Progenitor cell of endocrine pancreas (in vitro differentiated cells): ENCODE measurements at regions not wholly inside any gene's neighbourhood (a gene's known extent, or its start where the extent isn't known, plus 50 kb on each side); places are given as distances from the start of the nearest gene placed in this dataset.
A peak's percentile ranks its signal among the peaks of the same experiment; 100 is the strongest.

Experiments used
- DNase-seq: peaks from one replicate; pipeline ENCODE4 v3.0.0; 2021; ENCODE audit warnings: low spot score; ENCODE audit not compliant: unreplicated experiment
- H3K27ac Mint-ChIP-seq: 2 replicates; pipeline ENCODE4 v1.8.0; 2021; ENCODE audit warnings: mild to moderate bottlenecking, moderate library complexity, mixed read lengths
- H3K27me3 Mint-ChIP-seq: 2 replicates; pipeline ENCODE4 v1.8.0; 2021; ENCODE audit warnings: mixed read lengths
- H3K36me3 Mint-ChIP-seq: 2 replicates; pipeline ENCODE4 v1.8.0; 2022; ENCODE audit warnings: mixed read lengths; ENCODE audit not compliant: insufficient read depth
- H3K4me1 Mint-ChIP-seq: 2 replicates; pipeline ENCODE4 v1.8.0; 2021; ENCODE audit warnings: low read depth, mixed read lengths
- H3K4me3 Mint-ChIP-seq: 2 replicates; pipeline ENCODE4 v1.8.0; 2021; ENCODE audit warnings: low read depth, mild to moderate bottlenecking, moderate library complexity, mixed read lengths
- H3K9me3 Mint-ChIP-seq: 2 replicates; pipeline ENCODE4 v1.8.0; 2021; ENCODE audit warnings: low read depth, mixed read lengths
- CTCF ChIP-seq: fragments of 200-600 bp; sonication (generic); IDR thresholded peaks from one replicate; pipeline ENCODE4 v1.5.0; 2021; ENCODE audit warnings: antibody characterized with exemption, mild to moderate bottlenecking; ENCODE audit not compliant: unreplicated experiment

GRCh38 chr18:34977838-34978532 is 63.2 kb upstream of the MAPRE2 start:
- Mint-ChIP-seq H3K36me3 (no peaks in the 10 kb centered on the region), H3K4me1 (peaks cover 21% of the 10 kb centered on the region), H3K4me3 (peak overlapping the region; percentile 87), H3K9me3 (no peaks in the 10 kb centered on the region), H3K27me3 (peaks cover 32% of the 10 kb centered on the region), H3K27ac (peak overlapping the region; percentile 98)
- TF ChIP-seq CTCF, result no peak
- DNase-seq, result peak; percentile 39

GRCh38 chr18:34978533-34978893 is 62.7 kb upstream of the MAPRE2 start:
- no peaks in the 10 kb centered on the region for H3K36me3 Mint-ChIP-seq
- no peaks in the 10 kb centered on the region for H3K9me3 Mint-ChIP-seq
- no peak for TF ChIP-seq CTCF
- peaks cover 28% of the 10 kb centered on the region for H3K27me3 Mint-ChIP-seq
- H3K27ac Mint-ChIP-seq, result peak overlapping the region; percentile 98
- peaks cover 21% of the 10 kb centered on the region for H3K4me1 Mint-ChIP-seq
- H3K4me3 Mint-ChIP-seq, result peak overlapping the region; percentile 87
- DNase-seq, result no peak

DNA sequence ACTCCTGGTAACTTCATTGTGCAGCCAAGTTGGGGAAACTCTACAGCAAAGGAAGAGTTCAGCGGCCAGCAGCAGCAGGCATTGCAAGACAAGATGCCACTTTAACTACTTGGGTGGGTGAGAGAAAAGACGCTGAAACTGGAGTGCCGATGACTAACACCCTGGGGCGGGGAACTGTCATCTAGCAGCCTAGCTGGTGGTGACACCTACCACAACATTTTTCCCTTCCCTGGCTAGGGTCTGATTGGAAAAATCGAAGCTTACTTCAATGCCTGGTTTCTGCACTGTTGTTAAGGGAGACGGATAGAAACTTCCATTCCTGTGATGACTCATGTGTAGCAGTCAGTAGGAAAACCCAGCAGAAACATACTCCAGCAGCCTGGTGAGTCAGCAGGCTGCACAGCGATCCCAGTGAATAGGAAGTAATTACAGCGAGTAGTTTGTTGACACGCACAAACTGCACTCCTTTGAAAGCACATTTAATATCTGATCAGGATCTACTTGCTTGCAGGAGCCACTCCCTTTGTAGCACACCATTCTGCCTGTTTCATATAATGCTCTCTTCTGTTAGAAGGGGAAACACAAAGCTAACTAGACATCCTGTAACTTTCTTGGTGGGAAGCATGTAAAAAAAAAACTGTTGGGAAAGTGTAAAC is 62.1 kb upstream of the MAPRE2 start:
- TF ChIP-seq CTCF, result no peak
- no peaks in the 10 kb centered on the region for H3K36me3 Mint-ChIP-seq
- no peaks in the 10 kb centered on the region for H3K9me3 Mint-ChIP-seq
- DNase-seq, result peak; percentile 20
- H3K27me3 Mint-ChIP-seq, result peaks cover 23% of the 10 kb centered on the region
- peak overlapping the region; percentile 87 for H3K4me3 Mint-ChIP-seq
- peaks cover 21% of the 10 kb centered on the region for H3K4me1 Mint-ChIP-seq
- peak overlapping the region; percentile 98 for H3K27ac Mint-ChIP-seq

- no peak overlapping the region for H3K4me3 Mint-ChIP-seq
- TF ChIP-seq CTCF, result no peak
- H3K27me3 Mint-ChIP-seq, result peaks cover 2% of the 10 kb centered on the region
- no peak for DNase-seq
- H3K9me3 Mint-ChIP-seq, result no peaks in the 10 kb centered on the region
- no peak overlapping the region for H3K27ac Mint-ChIP-seq
- H3K4me1 Mint-ChIP-seq, result peaks cover 19% of the 10 kb centered on the region
- no peaks in the 10 kb centered on the region for H3K36me3 Mint-ChIP-seq
These were observed 59.7 kb upstream of the MAPRE2 start for GRCh38 chr18:34981487-34981886.

DNA sequence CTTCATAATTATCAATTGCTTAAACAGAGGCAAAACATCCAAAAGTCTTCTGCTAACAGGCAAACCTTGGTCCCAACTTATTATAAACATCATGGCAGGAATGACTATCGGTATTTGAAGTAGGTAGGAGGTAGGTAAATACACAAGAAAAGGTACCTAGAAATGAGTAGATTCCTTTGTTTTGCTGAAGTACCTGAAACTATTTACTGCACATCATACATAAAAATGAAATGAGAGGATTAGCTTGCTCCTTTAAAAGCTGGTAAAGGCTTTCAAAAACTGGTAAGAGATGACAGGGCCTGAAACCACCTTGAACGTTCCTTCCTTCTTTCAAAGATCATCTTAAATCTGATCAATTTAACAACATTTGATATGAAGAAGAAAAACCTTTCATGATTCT is 55.2 kb upstream of the MAPRE2 start:
- Mint-ChIP-seq H3K4me3 (no peak overlapping the region), H3K27ac (no peak overlapping the region), H3K9me3 (no peaks in the 10 kb centered on the region), H3K27me3 (no peaks in the 10 kb centered on the region), H3K36me3 (no peaks in the 10 kb centered on the region), H3K4me1 (no peaks in the 10 kb centered on the region)
- DNase-seq, result no peak
- no peak for TF ChIP-seq CTCF
